SW480 (cell line): ENCODE measurements at regions not wholly inside any gene's neighbourhood (a gene's known extent, or its start where the extent isn't known, plus 50 kb on each side); places are given as distances from the start of the nearest gene placed in this dataset.

Experiments
- DNase-seq: peaks from one replicate; pipeline ENCODE4 v3.0.0-alpha.2; 2016; ENCODE audit warnings: low spot score

DNA sequence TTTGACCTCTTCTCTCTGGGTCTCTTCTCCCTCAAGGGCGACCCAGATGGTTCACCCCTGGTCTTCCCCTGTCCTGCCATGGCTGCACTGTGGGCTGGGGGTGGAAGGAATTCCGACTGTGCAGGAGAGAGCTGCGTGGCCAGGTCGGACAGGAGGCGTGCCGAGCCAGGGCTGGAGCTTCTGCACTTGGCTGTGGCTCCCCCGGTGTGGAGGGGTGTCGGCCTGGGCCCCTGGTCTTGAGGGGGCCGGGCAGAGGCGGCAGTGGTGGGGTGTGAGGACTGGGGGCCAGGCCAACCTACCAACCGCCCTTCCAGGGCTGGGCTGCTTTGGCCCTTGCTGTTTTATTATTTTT lies 74.9 kb upstream of the SHH start:
- DNase-seq: no peak

DNA sequence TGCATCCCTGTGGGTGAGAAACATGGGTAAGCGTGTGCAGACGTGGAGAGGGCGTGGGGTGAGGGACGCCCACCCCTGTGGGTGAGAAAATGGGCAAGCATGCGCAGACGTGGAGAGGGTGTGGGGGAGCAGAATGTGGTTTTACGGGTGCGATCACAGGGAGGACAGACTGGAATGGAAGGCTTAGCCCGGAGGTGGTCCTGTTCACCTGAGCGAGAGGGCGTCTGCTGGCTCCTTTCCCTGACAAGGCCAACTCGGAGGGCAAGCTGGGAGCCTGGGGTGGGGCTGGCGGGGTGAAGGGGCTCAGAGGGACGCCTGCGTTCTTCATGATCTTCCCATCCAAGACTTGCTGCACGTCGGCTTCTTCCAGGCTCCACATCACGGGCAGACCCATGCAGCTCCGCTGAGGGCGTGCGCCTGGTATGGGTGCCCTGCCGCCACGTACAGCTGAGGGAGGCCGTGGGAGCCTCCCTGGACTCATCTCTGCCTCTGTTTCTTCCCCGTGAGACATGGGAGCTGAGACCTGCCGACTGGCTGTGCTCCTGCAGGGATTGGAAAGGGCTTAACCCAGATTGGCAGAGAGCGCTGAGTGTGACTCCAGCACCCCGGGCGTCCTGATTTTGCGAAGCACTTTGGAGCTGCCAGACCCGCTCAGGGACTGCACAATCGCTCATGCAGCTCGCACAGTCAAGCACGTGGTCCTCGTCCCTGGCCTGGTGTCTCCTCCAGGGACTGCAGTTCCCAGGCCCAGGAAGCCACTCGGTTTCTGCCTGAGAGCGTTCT lies 74.3 kb upstream of the SHH start:
- no peak for DNase-seq

- peak; percentile 63 for DNase-seq
These were observed 73.2 kb upstream of the SHH start for GRCh38 chr7:155885167-155886155.

DNA sequence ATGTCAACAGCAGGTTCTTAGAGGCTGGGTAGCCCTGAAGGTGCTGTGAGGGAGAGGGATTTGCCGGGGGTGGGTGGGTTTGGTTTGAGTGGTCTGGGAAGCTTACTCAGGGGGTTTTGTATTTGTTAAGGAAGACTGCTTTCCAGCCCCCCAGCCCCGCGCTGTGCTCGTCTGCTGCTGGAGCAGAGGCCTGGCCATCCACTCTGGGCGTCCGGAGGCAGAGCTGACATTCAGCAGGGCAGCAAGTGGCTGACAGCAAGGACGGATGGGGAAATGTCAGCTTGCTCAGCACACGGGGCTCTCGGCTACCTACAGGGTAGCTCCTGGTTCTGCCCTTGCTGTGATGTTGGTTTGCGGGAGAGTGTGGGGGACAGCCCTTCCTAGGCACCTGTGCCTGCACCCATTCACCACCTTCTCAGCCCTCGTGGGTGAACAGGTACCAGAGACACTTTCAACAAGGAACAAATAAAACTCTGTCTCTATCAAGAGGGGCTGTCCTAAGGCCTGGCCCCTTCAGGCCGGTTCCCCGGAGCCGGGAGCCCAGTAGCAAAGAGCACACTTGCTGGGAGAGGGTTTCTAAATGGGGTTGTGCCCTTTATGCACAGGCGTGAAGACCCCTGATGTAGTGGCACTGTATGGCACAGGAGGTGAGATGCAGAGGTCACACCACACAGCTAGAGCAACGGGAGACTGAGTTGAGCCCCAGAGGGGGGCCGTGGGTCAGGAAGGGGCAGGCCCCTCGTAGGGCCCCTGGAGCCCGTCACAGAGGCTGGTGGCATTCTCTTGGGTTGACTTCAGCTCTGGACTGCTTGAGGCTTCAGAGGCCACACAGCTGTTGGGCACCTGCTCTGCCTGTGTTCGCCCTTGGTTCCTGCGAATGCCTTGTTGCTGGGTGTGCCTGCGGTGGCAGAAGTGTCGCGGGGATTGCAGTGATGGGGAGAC lies 72.2 kb upstream of the SHH start:
- DNase-seq: no peak

DNA sequence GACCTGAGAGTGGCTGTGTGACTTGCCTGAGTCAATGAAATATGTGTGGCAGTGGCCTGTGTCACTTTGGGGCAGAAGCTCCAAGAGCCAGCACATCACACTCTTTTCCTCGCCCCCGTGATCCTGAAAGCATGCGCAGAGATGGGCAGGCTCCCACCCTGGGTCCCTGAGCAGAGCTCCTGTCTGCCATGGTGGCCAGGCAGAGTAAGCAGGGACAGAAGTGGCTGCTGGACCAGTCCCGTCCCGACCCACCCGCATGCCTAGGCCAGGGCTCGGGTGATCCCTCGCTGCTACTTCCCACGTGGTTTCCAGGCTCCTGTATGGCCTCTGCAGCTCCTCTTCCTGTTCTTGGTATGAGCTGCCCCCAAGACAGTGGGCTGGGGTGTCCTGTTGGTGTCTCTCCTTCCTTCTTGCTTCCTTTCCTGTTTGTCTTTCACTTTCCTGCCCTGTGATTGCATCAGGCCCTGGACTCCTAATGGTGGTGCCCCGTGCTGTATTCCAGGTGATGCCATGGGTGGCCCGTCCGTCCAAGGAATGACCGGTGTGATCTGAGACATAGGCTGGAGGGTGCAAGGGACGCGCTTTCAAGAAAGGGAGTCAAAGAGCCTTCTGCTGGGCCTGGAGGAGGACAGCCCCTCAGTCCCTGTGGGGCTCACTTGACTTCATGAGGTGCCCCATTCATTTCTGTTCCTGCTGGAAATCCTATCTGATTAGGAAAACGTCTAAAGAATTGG lies 71.4 kb upstream of the SHH start:
- DNase-seq: no peak

DNA sequence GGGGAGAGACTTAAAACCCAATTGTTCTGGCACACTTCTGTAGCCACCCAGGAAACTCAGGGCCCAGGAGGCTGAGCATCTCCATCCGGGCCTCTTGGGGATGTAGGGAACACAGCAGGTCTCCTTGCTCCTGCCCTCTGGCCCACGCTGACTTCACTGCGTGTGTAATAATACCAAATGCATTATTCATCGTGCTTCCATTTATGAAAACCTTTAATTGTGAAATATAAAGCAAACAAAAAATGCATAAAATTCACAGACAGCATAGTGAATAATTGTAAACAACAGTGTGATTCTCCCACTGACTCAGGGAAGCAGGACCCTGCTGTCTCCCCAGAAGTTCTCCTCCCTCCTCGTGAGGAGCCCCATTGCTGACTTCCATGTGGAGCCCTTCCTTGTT lies 70.3 kb upstream of the SHH start:
- no peak for DNase-seq

- DNase-seq: no peak
These were observed 69.4 kb upstream of the SHH start for GRCh38 chr7:155881471-155882350.

GRCh38 chr7:155880721-155881120 lies 68.5 kb upstream of the SHH start:
- no peak for DNase-seq

GRCh38 chr7:155879592-155879991 lies 67.3 kb upstream of the SHH start:
- DNase-seq: no peak

- no peak for DNase-seq
These were observed 66.4 kb upstream of the SHH start for GRCh38 chr7:155878674-155879073.

GRCh38 chr7:155878250-155878649 lies 66.0 kb upstream of the SHH start:
- no peak for DNase-seq

GRCh38 chr7:155877167-155877566 lies 64.9 kb upstream of the SHH start:
- DNase-seq: no peak

GRCh38 chr7:155874411-155874810 lies 62.1 kb upstream of the SHH start:
- DNase-seq: no peak

DNA sequence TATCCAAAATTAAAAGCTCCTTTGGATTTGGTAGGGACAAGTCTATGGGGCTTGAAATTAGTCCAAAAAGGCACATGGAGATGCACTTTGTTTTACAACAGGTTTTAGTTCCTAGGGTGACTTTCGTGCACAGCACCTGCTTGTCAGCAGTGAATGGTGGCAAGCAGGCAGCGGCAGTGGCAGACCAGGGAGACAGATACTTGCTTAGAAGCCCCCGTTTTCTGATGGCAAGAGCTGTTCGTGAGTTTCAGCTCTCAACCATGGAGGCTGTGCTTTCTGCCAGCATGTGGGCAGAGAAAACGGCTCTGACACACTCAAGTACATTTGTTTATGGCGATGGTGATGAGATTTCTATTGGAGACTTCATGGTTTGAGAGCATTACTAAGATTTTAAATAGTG lies 61.7 kb upstream of the SHH start:
- DNase-seq: no peak

DNA sequence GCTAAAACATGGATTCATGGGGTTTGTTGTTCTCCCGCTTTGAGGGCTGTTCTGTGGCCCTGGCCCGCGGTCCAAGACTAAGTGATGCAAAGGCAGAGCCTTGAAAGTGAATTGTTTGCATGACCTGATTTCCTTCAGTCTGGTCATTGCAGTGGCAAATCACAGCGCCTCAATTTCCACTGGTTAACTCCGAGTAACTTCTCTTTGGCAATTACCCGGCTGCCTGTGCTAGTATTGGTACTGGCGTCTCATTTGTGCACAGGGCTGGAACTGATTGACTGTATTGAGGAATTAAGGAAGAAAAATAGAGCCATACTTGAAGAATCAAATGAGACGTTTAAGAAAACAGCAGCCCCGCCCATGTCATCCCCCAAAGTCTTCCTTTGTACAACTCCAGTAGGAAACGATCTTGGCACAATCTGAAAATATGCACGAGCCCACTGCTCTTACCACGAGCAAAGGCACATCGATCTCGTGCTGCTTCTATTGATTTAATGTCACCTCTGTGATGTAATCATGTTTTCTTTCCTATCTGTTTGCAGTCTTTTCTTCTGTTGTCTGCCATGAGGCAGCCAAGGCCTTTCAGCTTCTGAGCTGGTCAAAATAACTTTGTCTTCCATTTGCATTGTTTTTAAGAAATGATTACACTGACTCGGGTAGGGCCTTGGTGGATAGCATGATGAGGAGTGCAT lies 60.6 kb upstream of the SHH start:
- DNase-seq: no peak

DNA sequence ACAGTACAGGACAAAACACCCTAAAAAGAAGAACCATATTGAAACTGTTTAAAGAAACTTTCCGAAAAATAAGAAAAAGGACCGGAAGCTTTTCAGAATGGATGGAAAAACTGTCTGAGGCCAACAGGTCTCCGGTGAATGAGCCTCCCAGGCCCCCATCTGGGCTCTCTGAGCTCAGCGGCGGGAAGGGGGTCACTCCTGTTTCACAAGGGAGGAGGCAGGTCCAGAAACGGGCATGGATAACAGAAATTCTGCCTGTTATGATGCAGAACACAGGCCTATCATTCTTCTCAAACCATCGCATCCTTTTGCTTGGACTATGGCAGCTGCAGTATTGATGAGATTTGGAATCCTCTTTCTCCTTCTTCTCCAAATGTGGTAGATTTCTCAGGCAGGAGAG lies 58.9 kb upstream of the SHH start:
- no peak for DNase-seq

DNA sequence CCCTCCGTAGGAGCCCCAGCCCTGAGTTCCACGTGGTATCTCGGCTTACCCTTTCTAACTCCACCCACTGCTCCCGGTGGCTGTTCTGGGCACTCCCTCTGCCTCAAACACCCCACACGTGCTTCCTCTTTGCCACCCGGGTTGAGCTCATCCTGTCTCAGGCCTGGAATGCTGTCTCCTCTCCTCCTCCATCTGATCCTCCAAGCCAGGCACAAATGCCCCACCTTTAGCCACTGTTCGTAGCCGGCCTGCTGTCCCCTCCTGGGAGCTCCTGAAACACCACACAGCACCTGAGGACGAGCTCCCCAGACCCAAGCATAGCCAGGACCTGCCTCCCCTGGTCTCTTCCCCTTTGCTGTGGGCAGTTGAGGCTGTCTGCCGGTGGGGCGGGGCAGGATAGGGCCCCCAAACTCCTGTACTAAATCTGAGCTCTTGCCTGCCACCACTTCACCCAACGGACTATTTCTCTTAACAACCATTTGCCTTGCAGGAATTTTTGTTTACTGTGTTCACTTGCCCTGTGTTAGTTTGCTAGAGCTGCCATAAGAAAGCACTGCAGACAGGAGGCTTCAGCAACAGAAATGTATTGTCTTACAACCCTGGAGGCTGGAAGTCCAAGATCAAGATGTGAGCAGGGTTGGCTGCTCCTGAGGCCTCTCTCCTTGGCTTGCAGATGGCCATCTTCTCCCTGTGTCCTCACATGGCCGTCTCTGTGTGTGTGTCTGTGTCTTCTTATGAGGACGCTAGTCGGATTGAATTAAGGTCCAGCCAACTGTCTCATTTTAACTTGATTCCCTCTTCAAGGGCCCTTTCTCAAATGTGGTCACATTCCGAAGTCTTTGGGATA lies 58.3 kb upstream of the SHH start:
- no peak for DNase-seq

DNA sequence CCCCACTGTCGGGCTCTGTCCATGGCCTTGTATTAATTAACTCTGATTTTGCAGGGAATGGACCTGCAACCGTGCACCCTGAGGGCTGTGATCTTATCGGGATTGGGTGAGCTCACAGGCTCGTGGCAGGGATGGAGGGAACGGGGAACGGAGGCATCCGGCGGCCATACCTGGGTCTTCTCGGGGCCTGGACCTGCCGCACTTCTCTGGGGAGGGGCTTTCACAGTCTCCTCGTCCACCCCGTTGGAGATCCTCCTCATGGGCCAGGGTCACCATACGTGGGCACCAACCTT lies 57.5 kb upstream of the SHH start:
- DNase-seq: no peak
